GM06990 (cell line): ENCODE measurements at regions not wholly inside any gene's neighbourhood (a gene's known extent, or its start where the extent isn't known, plus 50 kb on each side); places are given as distances from the start of the nearest gene placed in this dataset.

Source experiments
- DNase-seq: peaks from one replicate; pipeline ENCODE4 v3.0.0-alpha.2; 2011; ENCODE audit not compliant: insufficient read length; ENCODE audit errors: extremely low read depth
- H3K27me3 ChIP-seq: replicated peaks from 2 replicates; pipeline ENCODE4 v1.6.0; 2011; ENCODE audit warnings: low read length; ENCODE audit not compliant: control insufficient read depth, insufficient read depth
- H3K36me3 ChIP-seq: 2 replicates; pipeline ENCODE4 v1.5.1; 2011; ENCODE audit warnings: low read length; ENCODE audit not compliant: control insufficient read depth, insufficient read depth
- H3K4me3 ChIP-seq: replicated peaks from 2 replicates; pipeline ENCODE4 v1.5.1; 2011; ENCODE audit warnings: low read depth, mild to moderate bottlenecking, control low read depth, low read length
- CTCF ChIP-seq: IDR thresholded peaks from 2 replicates; pipeline ENCODE4 v1.5.1; 2011; ENCODE audit warnings: low read length, control low read depth, mild to moderate bottlenecking, inconsistent platforms; ENCODE audit not compliant: insufficient read depth, poor library complexity, severe bottlenecking

GRCh38 chr6:109260701-109261100 is 121.6 kb downstream of the CD164 start:
- no peak for TF ChIP-seq CTCF
- H3K4me3 ChIP-seq: no peak overlapping the region

GRCh38 chr6:109260126-109260525 is 122.1 kb downstream of the CD164 start:
- TF ChIP-seq CTCF: no peak
- DNase-seq: no peak
- Histone ChIP-seq H3K4me3 (no peak overlapping the region), H3K36me3 (no peaks in the 10 kb centered on the region), H3K27me3 (no peaks in the 10 kb centered on the region; the same call in 1 of the 2 replicates)

More at GRCh38 chr6:109260701-109261100, 121.6 kb downstream of the CD164 start:
- no peaks in the 10 kb centered on the region; the same call in 1 of the 2 replicates for H3K27me3 ChIP-seq
- no peak for DNase-seq
- no peaks in the 10 kb centered on the region for H3K36me3 ChIP-seq

GRCh38 chr6:109258129-109258528 is 124.1 kb downstream of the CD164 start:
- TF ChIP-seq CTCF: no peak
- no peaks in the 10 kb centered on the region for H3K27me3 ChIP-seq
- no peak for DNase-seq
- H3K4me3 ChIP-seq: no peak overlapping the region
- no peaks in the 10 kb centered on the region for H3K36me3 ChIP-seq

- H3K36me3 ChIP-seq: no peaks in the 10 kb centered on the region
- no peak overlapping the region for H3K4me3 ChIP-seq
- no peaks in the 10 kb centered on the region for H3K27me3 ChIP-seq
- no peak for DNase-seq
- TF ChIP-seq CTCF: no peak
Measured at GRCh38 chr6:109257494-109257893, 124.8 kb downstream of the CD164 start.

GRCh38 chr6:109255946-109256640 is 126.2 kb downstream of the CD164 start:
- Histone ChIP-seq H3K36me3 (no peaks in the 10 kb centered on the region), H3K27me3 (no peaks in the 10 kb centered on the region), H3K4me3 (no peak overlapping the region)
- TF ChIP-seq CTCF: no peak
- DNase-seq: no peak
